ENCODE measurements at regions not wholly inside any gene's neighbourhood (a gene's known extent, or its start where the extent isn't known, plus 50 kb on each side); places are given as distances from the start of the nearest gene placed in this dataset.

DNA sequence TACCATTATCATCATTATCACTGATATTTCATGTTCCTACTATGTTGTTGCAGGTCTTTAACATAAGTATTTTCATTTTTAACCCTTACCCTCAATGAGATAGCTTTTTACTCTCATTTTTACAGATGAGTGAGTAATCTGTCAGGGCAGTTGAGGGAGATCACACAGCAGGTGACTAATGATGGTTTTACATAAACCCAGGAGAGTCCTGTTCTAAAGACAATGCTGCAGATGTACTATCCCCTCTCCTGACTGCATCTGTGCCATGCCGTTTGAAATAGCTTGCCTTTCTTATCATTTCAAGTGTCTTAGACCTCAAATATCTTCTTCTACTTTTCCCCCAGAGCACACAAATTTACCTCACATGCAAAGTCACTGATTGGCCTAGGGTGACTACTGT is 1552.1 kb upstream of the SEL1L start:
- TF ChIP-seq L3MBTL2 (conservative IDR thresholded peaks at IDR 0.05): no peak
- no peak for TF ChIP-seq SP1 (IDR thresholded peaks at IDR 0.05)
- no peak for TF ChIP-seq FOXA1 (IDR thresholded peaks at IDR 0.05)
- TF ChIP-seq BHLHE40 (IDR thresholded peaks at IDR 0.05; ENCODE audit: borderline replicate concordance): no peak
